ENCODE measurements at regions not wholly inside any gene's neighbourhood (a gene's known extent, or its start where the extent isn't known, plus 50 kb on each side); places are given as distances from the start of the nearest gene placed in this dataset.
"Not testable (repeated sequence)": the region's sequence is repeated elsewhere in the genome, so short reads cannot be mapped to it uniquely, and the experiment has no call there.

DNA sequence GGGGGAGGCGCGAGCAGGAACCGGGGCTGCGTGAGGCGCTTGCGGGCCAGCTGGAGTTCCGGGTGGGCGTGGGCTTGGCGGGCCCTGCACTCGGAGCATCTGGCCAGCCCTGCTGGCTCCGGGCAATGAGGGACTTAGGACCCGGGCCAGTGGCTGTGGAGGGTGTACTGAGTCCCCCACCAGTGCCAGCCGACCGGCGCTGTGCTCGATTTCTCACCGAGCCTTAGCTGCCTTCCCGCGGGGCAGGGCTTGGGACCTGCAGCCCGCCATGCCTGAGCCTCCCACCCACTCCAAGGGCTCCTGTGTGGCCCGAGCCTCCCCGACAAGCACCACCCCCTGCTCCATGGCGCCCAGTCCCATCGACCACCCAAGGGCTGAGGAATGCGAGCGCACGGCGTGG, 67.3 kb upstream of the SLC25A43 start:
- TF ChIP-seq, protein P1, sequence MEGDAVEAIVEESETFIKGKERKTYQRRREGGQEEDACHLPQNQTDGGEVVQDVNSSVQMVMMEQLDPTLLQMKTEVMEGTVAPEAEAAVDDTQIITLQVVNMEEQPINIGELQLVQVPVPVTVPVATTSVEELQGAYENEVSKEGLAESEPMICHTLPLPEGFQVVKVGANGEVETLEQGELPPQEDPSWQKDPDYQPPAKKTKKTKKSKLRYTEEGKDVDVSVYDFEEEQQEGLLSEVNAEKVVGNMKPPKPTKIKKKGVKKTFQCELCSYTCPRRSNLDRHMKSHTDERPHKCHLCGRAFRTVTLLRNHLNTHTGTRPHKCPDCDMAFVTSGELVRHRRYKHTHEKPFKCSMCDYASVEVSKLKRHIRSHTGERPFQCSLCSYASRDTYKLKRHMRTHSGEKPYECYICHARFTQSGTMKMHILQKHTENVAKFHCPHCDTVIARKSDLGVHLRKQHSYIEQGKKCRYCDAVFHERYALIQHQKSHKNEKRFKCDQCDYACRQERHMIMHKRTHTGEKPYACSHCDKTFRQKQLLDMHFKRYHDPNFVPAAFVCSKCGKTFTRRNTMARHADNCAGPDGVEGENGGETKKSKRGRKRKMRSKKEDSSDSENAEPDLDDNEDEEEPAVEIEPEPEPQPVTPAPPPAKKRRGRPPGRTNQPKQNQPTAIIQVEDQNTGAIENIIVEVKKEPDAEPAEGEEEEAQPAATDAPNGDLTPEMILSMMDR (conservative IDR thresholded peaks at IDR 0.05 in 1 of 2, IDR thresholded peaks at IDR 0.05 in 1 of 2; ENCODE audit: extremely low read depth in 1 of 2, insufficient read depth in 1 of 2, low read depth in 1 of 2, low read length in 2 of 2) = not testable (repeated sequence)
- TF ChIP-seq EZH2 (IDR thresholded peaks at IDR 0.05; ENCODE audit: borderline replicate concordance, low read length) = not testable (repeated sequence)
